Ascending aorta (tissue), 2 donors: ENCODE measurements at regions not wholly inside any gene's neighbourhood (a gene's known extent, or its start where the extent isn't known, plus 50 kb on each side); places are given as distances from the start of the nearest gene placed in this dataset.

Source experiments
- DNase-seq, 2 donors: peaks; one replicate each; pipeline ENCODE4 v3.0.0-alpha.2; 2019; ENCODE audit warnings: low spot score in 2 of 2
- H3K27ac ChIP-seq, 2 donors: fragments of 200-600 bp; sonication (generic); one replicate each; pipeline ENCODE4 v1.5.1; 2016 to 2017; ENCODE audit warnings: mild to moderate bottlenecking in 1 of 2
- H3K27me3 ChIP-seq: fragments of 200-600 bp; sonication (generic); one replicate; pipeline ENCODE4 v1.5.1; 2017
- H3K36me3 ChIP-seq, 2 donors: fragments of 200-600 bp; sonication (generic); one replicate each; pipeline ENCODE4 v1.5.1; 2016
- H3K4me1 ChIP-seq, 2 donors: fragments of 200-600 bp; sonication (generic); one replicate each; pipeline ENCODE4 v1.5.1; 2016 to 2017; ENCODE audit warnings: mild to moderate bottlenecking in 1 of 2
- H3K4me3 ChIP-seq, 2 donors: fragments of 200-600 bp; sonication (generic); one replicate each; pipeline ENCODE4 v1.5.1; 2016 to 2017; ENCODE audit warnings: mild to moderate bottlenecking in 1 of 2
- H3K9me3 ChIP-seq, 2 donors: fragments of 200-600 bp; sonication (generic); one replicate each; pipeline ENCODE4 v1.5.1; 2016
- intact Hi-C: fragments of 100-400 bp; cut with DNase I; formaldehyde crosslinking; loops from one replicate; pipeline ENCODE4 v1.15.1; 2023
- TF ChIP-seq, protein P1 (sequence below), 3 experiments: fragments of 200-600 bp in 2 of 3; fragments of 450-650 bp in 1 of 3; sonication (generic) in 2 of 3; IDR thresholded peaks; one replicate each; pipeline ENCODE4 v1.5.1; 2016 to 2019; ENCODE audit warnings: antibody characterized with exemption in 3 of 3, mild to moderate bottlenecking in 1 of 3, moderate library complexity in 1 of 3

DNA sequence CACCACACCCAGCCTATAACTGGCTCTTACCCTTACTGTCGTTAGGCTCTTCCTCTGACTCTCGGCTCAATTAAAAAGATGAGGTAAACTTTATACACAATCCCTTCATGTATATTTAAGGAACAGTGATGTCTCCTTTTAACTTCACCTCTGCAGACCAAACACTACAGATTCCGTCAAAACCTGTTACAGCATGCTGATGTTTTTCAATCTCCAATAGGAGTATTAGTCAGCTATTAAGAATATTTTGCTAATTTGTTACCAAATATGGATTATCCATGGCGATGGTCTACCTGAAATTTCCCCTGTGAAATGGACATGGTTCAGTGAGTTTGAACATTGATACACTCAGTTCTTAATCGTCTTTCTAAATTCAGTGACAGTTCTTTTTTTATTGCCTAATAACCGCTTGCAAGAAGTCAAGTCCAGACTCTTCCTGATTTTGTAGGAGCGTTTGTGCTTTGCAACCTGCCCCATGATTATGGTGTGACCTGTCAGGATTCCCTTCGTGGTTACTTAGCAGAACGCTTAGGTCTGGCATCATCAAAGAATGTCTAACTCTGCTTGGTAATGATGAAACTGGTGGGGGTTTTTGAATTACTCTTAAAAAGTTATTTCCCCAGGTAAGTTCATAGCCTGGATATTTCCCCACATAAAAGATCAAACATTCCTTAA, 72.2 kb upstream of the STOX2 start:
- Histone ChIP-seq H3K27me3 (no peaks in the 10 kb centered on the region), H3K36me3 (no peaks in the 10 kb centered on the region), H3K27ac (no peak overlapping the region), H3K4me1 (peaks cover 0 to 3% of the 10 kb centered on the region in 2 donors), H3K9me3 (no peaks in the 10 kb centered on the region), H3K4me3 (no peak overlapping the region)
- intact Hi-C loops, result no loop called here
- DNase-seq, result no peak
- TF ChIP-seq, protein P1, sequence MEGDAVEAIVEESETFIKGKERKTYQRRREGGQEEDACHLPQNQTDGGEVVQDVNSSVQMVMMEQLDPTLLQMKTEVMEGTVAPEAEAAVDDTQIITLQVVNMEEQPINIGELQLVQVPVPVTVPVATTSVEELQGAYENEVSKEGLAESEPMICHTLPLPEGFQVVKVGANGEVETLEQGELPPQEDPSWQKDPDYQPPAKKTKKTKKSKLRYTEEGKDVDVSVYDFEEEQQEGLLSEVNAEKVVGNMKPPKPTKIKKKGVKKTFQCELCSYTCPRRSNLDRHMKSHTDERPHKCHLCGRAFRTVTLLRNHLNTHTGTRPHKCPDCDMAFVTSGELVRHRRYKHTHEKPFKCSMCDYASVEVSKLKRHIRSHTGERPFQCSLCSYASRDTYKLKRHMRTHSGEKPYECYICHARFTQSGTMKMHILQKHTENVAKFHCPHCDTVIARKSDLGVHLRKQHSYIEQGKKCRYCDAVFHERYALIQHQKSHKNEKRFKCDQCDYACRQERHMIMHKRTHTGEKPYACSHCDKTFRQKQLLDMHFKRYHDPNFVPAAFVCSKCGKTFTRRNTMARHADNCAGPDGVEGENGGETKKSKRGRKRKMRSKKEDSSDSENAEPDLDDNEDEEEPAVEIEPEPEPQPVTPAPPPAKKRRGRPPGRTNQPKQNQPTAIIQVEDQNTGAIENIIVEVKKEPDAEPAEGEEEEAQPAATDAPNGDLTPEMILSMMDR (IDR thresholded peaks at IDR 0.05), result no peak

GRCh38 chr4:183834252-183834651, 70.9 kb upstream of the STOX2 start:
- TF ChIP-seq, protein P1 (IDR thresholded peaks at IDR 0.05), result no peak
- H3K27ac ChIP-seq, result no peak overlapping the region
- no peaks in the 10 kb centered on the region for H3K9me3 ChIP-seq
- no peaks in the 10 kb centered on the region for H3K36me3 ChIP-seq
- intact Hi-C loops, result no loop called here
- H3K4me1 ChIP-seq, result no peaks in the 10 kb centered on the region
- H3K27me3 ChIP-seq, result no peaks in the 10 kb centered on the region
- no peak overlapping the region for H3K4me3 ChIP-seq
- no peak for DNase-seq

DNA sequence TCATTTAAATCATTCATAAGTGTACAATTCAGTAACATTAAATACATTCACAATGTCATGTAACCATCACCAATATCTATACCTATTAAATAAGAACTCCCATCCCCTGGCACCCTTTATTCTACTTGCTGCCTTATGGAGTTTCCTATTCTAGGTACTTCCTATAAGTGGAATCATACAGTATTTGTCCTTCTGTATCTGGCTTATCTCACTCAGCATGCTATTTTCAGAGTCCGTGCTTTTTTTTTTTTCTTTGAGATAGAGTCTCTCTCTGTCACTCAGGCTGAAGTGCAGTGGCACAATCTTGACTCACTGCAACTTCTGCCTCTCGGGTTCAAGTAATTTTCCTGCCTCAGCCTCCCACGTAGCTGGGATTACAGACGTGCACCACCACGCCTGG, 67.9 kb upstream of the STOX2 start:
- no peaks in the 10 kb centered on the region for H3K9me3 ChIP-seq
- H3K27me3 ChIP-seq, result no peaks in the 10 kb centered on the region
- TF ChIP-seq, protein P1 (IDR thresholded peaks at IDR 0.05), result no peak
- H3K27ac ChIP-seq, result no peak overlapping the region
- no peaks in the 10 kb centered on the region for H3K4me1 ChIP-seq
- H3K4me3 ChIP-seq, result no peak overlapping the region
- intact Hi-C loops, result no loop called here
- H3K36me3 ChIP-seq, result no peaks in the 10 kb centered on the region
- no peak for DNase-seq

- intact Hi-C loops, result no loop called here
- Histone ChIP-seq H3K9me3 (no peaks in the 10 kb centered on the region), H3K27me3 (no peaks in the 10 kb centered on the region), H3K4me3 (no peak overlapping the region), H3K4me1 (no peaks in the 10 kb centered on the region), H3K27ac (no peak overlapping the region), H3K36me3 (no peaks in the 10 kb centered on the region)
- TF ChIP-seq, protein P1 (IDR thresholded peaks at IDR 0.05), result peak in 1 of 3 experiments; percentile 23
- DNase-seq, result no peak
These were observed 66.0 kb upstream of the STOX2 start for GRCh38 chr4:183838987-183839712.

DNA sequence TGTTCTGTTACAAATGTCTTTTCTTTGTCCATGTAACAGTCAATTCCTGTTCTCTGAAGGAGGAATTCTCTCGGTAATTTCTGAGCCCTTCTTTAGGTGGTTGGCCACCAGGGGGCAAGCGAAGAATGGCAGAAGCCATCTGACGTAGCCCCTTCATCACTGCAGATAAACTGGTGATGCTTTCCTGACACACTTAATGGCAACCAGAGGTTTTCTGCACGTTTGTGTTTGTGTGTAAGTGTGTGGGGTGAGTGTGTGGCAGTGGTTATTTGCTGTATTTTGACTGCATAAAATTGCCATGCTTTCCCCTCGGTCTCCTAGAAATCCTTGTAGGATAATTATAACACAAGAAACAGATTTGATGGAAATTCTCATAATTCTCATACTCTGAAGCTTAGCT, 64.8 kb upstream of the STOX2 start:
- TF ChIP-seq, protein P1 (IDR thresholded peaks at IDR 0.05), result peak; percentile 60 to 90 (median 64)
- peak in 1 of 2 donors; percentile 87 for DNase-seq
- H3K4me3 ChIP-seq, result no peak overlapping the region
- no peaks in the 10 kb centered on the region for H3K4me1 ChIP-seq
- H3K36me3 ChIP-seq, result no peaks in the 10 kb centered on the region
- intact Hi-C loops, result loop anchor here (1.0 to 5.0 kb wide), 2 partner anchors 147 to 328 kb away; no protein-coding TSS in a partner anchor
- H3K27me3 ChIP-seq, result no peaks in the 10 kb centered on the region
- H3K9me3 ChIP-seq, result no peaks in the 10 kb centered on the region
- H3K27ac ChIP-seq, result no peak overlapping the region
